WTC11 (cell line): ENCODE measurements at regions not wholly inside any gene's neighbourhood (a gene's known extent, or its start where the extent isn't known, plus 50 kb on each side); places are given as distances from the start of the nearest gene placed in this dataset.

Experiments used
- ATAC-seq: fragments of 200-7000 bp; cut with Tn5 transposase; 2 replicates; pipeline ENCODE4 v1.10.0; 2021; ENCODE audit warnings: mild to moderate bottlenecking, moderate library complexity
- CTCF ChIA-PET: fragments of 300-600 bp; sonication (Branson Sonifier 250); formaldehyde crosslinking; loops from one replicate; lab custom pipeline; 2021; ENCODE audit warnings: antibody characterized with exemption; lab: Charles Lee
- POLR2A ChIA-PET: fragments of 350-600 bp; sonication (Branson Sonifier 250); formaldehyde crosslinking; loops from one replicate; lab custom pipeline; 2021; ENCODE audit warnings: antibody characterized with exemption; lab: Charles Lee
- DNase-seq: peaks from one replicate; pipeline ENCODE4 v3.0.0; 2021; ENCODE audit warnings: low spot score
- H3K27ac Mint-ChIP-seq: 2 replicates; pipeline ENCODE4 v1.8.0; 2021; ENCODE audit warnings: mixed read lengths
- H3K27me3 Mint-ChIP-seq: 2 replicates; pipeline ENCODE4 v1.8.0; 2021; ENCODE audit warnings: low read depth, mild to moderate bottlenecking, moderate library complexity, mixed read lengths
- H3K36me3 Mint-ChIP-seq: 2 replicates; pipeline ENCODE4 v1.8.0; 2021; ENCODE audit warnings: mixed read lengths
- H3K4me1 Mint-ChIP-seq: 2 replicates; pipeline ENCODE4 v1.8.0; 2022; ENCODE audit warnings: mixed read lengths
- H3K4me3 Mint-ChIP-seq: 2 replicates; pipeline ENCODE4 v1.8.0; 2021; ENCODE audit warnings: mild to moderate bottlenecking, moderate library complexity, mixed read lengths
- H3K9me3 Mint-ChIP-seq: 2 replicates; pipeline ENCODE4 v1.8.0; 2021; ENCODE audit warnings: mixed read lengths
- ARID4B ChIP-seq: sonication (generic); formaldehyde crosslinking; IDR thresholded peaks from 2 replicates; pipeline ENCODE4 v1.8.0; 2023; ENCODE audit warnings: missing genetic modification reagents, mild to moderate bottlenecking, borderline replicate concordance
- CDX4 ChIP-seq: fragments of 250-450 bp; sonication (Bioruptor Pico); IDR thresholded peaks from 2 replicates; pipeline ENCODE4 v1.9.0; 2021; ENCODE audit warnings: moderate library complexity, mild to moderate bottlenecking, inconsistent platforms, borderline replicate concordance
- CREM ChIP-seq: sonication (generic); formaldehyde crosslinking; IDR thresholded peaks from 2 replicates; pipeline ENCODE4 v1.8.1; 2022; ENCODE audit warnings: mild to moderate bottlenecking, missing genetic modification reagents, moderate library complexity
- ESRRA ChIP-seq: sonication (generic); formaldehyde crosslinking; IDR thresholded peaks from 2 replicates; pipeline ENCODE4 v1.8.1; 2022; ENCODE audit warnings: mild to moderate bottlenecking, missing genetic modification reagents, borderline replicate concordance
- FOXK1 ChIP-seq: sonication (generic); formaldehyde crosslinking; IDR thresholded peaks from 2 replicates; pipeline ENCODE4 v1.8.0; 2022; ENCODE audit warnings: mild to moderate bottlenecking, moderate library complexity, missing genetic modification reagents
- HMGXB4 ChIP-seq: sonication (generic); formaldehyde crosslinking; IDR thresholded peaks from 2 replicates; pipeline ENCODE4 v1.8.1; 2023; ENCODE audit warnings: mild to moderate bottlenecking, moderate library complexity, missing genetic modification reagents
- IRF2 ChIP-seq: sonication (generic); formaldehyde crosslinking; IDR thresholded peaks from 2 replicates; pipeline ENCODE4 v1.8.0; 2022; ENCODE audit warnings: low read depth, missing genetic modification reagents, borderline replicate concordance
- MXD4 ChIP-seq: fragments of 250-450 bp; sonication (Bioruptor Pico); IDR thresholded peaks from 2 replicates; pipeline ENCODE4 v1.8.0; 2021; ENCODE audit warnings: mild to moderate bottlenecking, moderate library complexity, borderline replicate concordance
- NR2C2 ChIP-seq: sonication (generic); formaldehyde crosslinking; IDR thresholded peaks from 2 replicates; pipeline ENCODE4 v1.8.0; 2022; ENCODE audit warnings: mild to moderate bottlenecking, missing genetic modification reagents
- PREB ChIP-seq: sonication (generic); formaldehyde crosslinking; IDR thresholded peaks from 2 replicates; pipeline ENCODE4 v1.8.1; 2022; ENCODE audit warnings: mild to moderate bottlenecking, missing genetic modification reagents, moderate library complexity, borderline replicate concordance
- RELA ChIP-seq: sonication (generic); formaldehyde crosslinking; IDR thresholded peaks from 2 replicates; pipeline ENCODE4 v1.8.1; 2022; ENCODE audit warnings: missing genetic modification reagents, mild to moderate bottlenecking, borderline replicate concordance
- RORB ChIP-seq: fragments of 250-450 bp; sonication (Bioruptor Pico); IDR thresholded peaks from 2 replicates; pipeline ENCODE4 v1.9.0; 2021; ENCODE audit warnings: mild to moderate bottlenecking
- SOX15 ChIP-seq: fragments of 250-450 bp; sonication (Bioruptor Pico); IDR thresholded peaks from 2 replicates; pipeline ENCODE4 v1.9.0; 2021; ENCODE audit warnings: mild to moderate bottlenecking
- TEAD1 ChIP-seq: sonication (generic); formaldehyde crosslinking; IDR thresholded peaks from 2 replicates; pipeline ENCODE4 v1.8.0; 2022; ENCODE audit warnings: mild to moderate bottlenecking, missing genetic modification reagents
- ZNF121 ChIP-seq: sonication (generic); formaldehyde crosslinking; IDR thresholded peaks from 2 replicates; pipeline ENCODE4 v1.8.0; 2023; ENCODE audit warnings: missing genetic modification reagents
- ZSCAN18 ChIP-seq: fragments of 250-450 bp; sonication (Bioruptor Pico); IDR thresholded peaks from 2 replicates; pipeline ENCODE4 v2.1.2; 2022; ENCODE audit warnings: mild to moderate bottlenecking, moderate library complexity

- TF ChIP-seq PREB: no peak
- TF ChIP-seq ARID4B (CRISPR knock-in tag): no peak
- no peak for TF ChIP-seq NR2C2 (CRISPR knock-in tag)
- no peak for TF ChIP-seq CDX4 (CRISPR knock-in tag)
Observed at GRCh38 chr18:37680911-37681310, 115.3 kb upstream of the CELF4 start (continued).

- ChIA-PET POLR2A (no interaction called here), CTCF (no interaction called here)
- Mint-ChIP-seq H3K4me3 (no peak overlapping the region), H3K27ac (no peak overlapping the region), H3K4me1 (no peaks in the 10 kb centered on the region), H3K36me3 (no peaks in the 10 kb centered on the region), H3K27me3 (no peaks in the 10 kb centered on the region; the same call in none of the 2 replicates), H3K9me3 (peaks cover 11% of the 10 kb centered on the region)
- TF ChIP-seq RORB: no peak
- TF ChIP-seq IRF2 (CRISPR knock-in tag): no peak
- no peak for TF ChIP-seq CREM
- no peak for TF ChIP-seq HMGXB4 (CRISPR knock-in tag)
- no peak for ATAC-seq
- no peak for DNase-seq
Observed at GRCh38 chr18:37676276-37676675, 110.7 kb upstream of the CELF4 start.

GRCh38 chr18:37675699-37676098 lies 110.1 kb upstream of the CELF4 start:
- H3K4me1 Mint-ChIP-seq: peaks cover 1% of the 10 kb centered on the region
- TF ChIP-seq MXD4 (CRISPR knock-in tag) (no peak), ESRRA (CRISPR knock-in tag) (no peak), CDX4 (CRISPR knock-in tag) (no peak), TEAD1 (CRISPR knock-in tag) (no peak), ZNF121 (no peak), ZSCAN18 (CRISPR knock-in tag) (no peak), SOX15 (CRISPR knock-in tag) (no peak), FOXK1 (CRISPR knock-in tag) (no peak), RELA (CRISPR knock-in tag) (no peak)
- no peak for ATAC-seq
- ChIA-PET POLR2A (no interaction called here), CTCF (no interaction called here)
- no peak overlapping the region for H3K4me3 Mint-ChIP-seq
- H3K27me3 Mint-ChIP-seq: no peaks in the 10 kb centered on the region; the same call in none of the 2 replicates
- H3K36me3 Mint-ChIP-seq: no peaks in the 10 kb centered on the region
- peaks cover 11% of the 10 kb centered on the region for H3K9me3 Mint-ChIP-seq
- no peak overlapping the region for H3K27ac Mint-ChIP-seq
- DNase-seq: no peak
